GM23338 (cell line): ENCODE measurements at regions not wholly inside any gene's neighbourhood (a gene's known extent, or its start where the extent isn't known, plus 50 kb on each side); places are given as distances from the start of the nearest gene placed in this dataset.

Experiments
- ATAC-seq: fragments of 200-7000 bp; cut with Tn5 transposase; 3 replicates; pipeline ENCODE4 v1.9.1; 2020
- DNase-seq: peaks from one replicate; pipeline ENCODE4 v3.0.0-alpha.2; 2015; ENCODE audit warnings: low spot score
- H2AFZ ChIP-seq: fragments of 200-600 bp; sonication (generic); 2 replicates; pipeline ENCODE4 v1.8.0; 2016; ENCODE audit warnings: antibody characterized with exemption, mild to moderate bottlenecking, moderate library complexity
- H3F3A ChIP-seq: fragments of 200-600 bp; sonication (generic); replicated peaks from 2 replicates; pipeline ENCODE4 v1.8.0; 2017; ENCODE audit warnings: antibody characterized with exemption, mixed run types, low read depth
- H3K27ac ChIP-seq: fragments of 200-600 bp; sonication (generic); 2 replicates; pipeline ENCODE4 v1.6.1; 2016; ENCODE audit warnings: low read depth
- H3K27me3 ChIP-seq: fragments of 200-600 bp; sonication (generic); 2 replicates; pipeline ENCODE4 v1.8.0; 2016; ENCODE audit warnings: mild to moderate bottlenecking, mixed run types, moderate library complexity; ENCODE audit not compliant: insufficient read depth
- H3K36me3 ChIP-seq: fragments of 200-600 bp; sonication (generic); 2 replicates; pipeline ENCODE4 v1.8.0; 2016; ENCODE audit warnings: mild to moderate bottlenecking; ENCODE audit not compliant: insufficient read depth
- H3K4me1 ChIP-seq: fragments of 200-600 bp; sonication (generic); 2 replicates; pipeline ENCODE4 v1.8.0; 2016; ENCODE audit warnings: mild to moderate bottlenecking, moderate library complexity; ENCODE audit not compliant: insufficient read depth
- H3K4me2 ChIP-seq: fragments of 200-600 bp; sonication (generic); 2 replicates; pipeline ENCODE4 v1.7.1; 2017; ENCODE audit warnings: mixed run types
- H3K4me3 ChIP-seq: fragments of 200-600 bp; sonication (generic); 2 replicates; pipeline ENCODE4 v1.6.1; 2016; ENCODE audit warnings: mixed run types
- H3K79me2 ChIP-seq: fragments of 200-600 bp; sonication (generic); replicated peaks from 2 replicates; pipeline ENCODE4 v1.8.0; 2017; ENCODE audit warnings: mild to moderate bottlenecking; ENCODE audit not compliant: insufficient read depth
- H3K9me2 ChIP-seq: fragments of 200-600 bp; sonication (generic); 2 replicates; pipeline ENCODE4 v1.8.0; 2017; ENCODE audit not compliant: insufficient read depth
- H4K20me1 ChIP-seq: fragments of 200-600 bp; sonication (generic); replicated peaks from 2 replicates; pipeline ENCODE4 v1.8.0; 2017; ENCODE audit warnings: mild to moderate bottlenecking; ENCODE audit not compliant: insufficient read depth
- H3K27ac Mint-ChIP-seq: 2 replicates; pipeline ENCODE4 v1.8.0; 2020; ENCODE audit warnings: inconsistent platforms, mild to moderate bottlenecking, moderate library complexity, mixed read lengths
- H3K27me3 Mint-ChIP-seq: 3 replicates; pipeline ENCODE4 v1.8.0; 2022; ENCODE audit warnings: low read depth, mild to moderate bottlenecking, moderate library complexity, mixed read lengths, inconsistent platforms; ENCODE audit not compliant: insufficient read depth, poor library complexity
- H3K36me3 Mint-ChIP-seq: 3 replicates; pipeline ENCODE4 v1.8.0; 2021; ENCODE audit warnings: low read depth, mild to moderate bottlenecking, inconsistent platforms, moderate library complexity, mixed read lengths
- H3K4me1 Mint-ChIP-seq: 3 replicates; pipeline ENCODE4 v1.8.0; 2020; ENCODE audit warnings: mild to moderate bottlenecking, inconsistent platforms, mixed read lengths
- H3K4me3 Mint-ChIP-seq: 3 replicates; pipeline ENCODE4 v1.8.0; 2021; ENCODE audit warnings: moderate library complexity, mild to moderate bottlenecking, inconsistent platforms, mixed read lengths
- H3K9me3 Mint-ChIP-seq: 3 replicates; pipeline ENCODE4 v1.8.0; 2020; ENCODE audit warnings: moderate library complexity, mild to moderate bottlenecking, inconsistent platforms, mixed read lengths
- CREB1 ChIP-seq: fragments of 250-450 bp; sonication (Bioruptor Pico); IDR thresholded peaks from 2 replicates; pipeline ENCODE4 v1.5.0; 2020; ENCODE audit warnings: low read depth, mild to moderate bottlenecking, moderate library complexity
- EZH2 ChIP-seq: fragments of 200-600 bp; sonication (generic); IDR thresholded peaks from one replicate; pipeline ENCODE4 v1.8.0; 2017; ENCODE audit warnings: antibody characterized with exemption, mild to moderate bottlenecking, low read depth; ENCODE audit not compliant: unreplicated experiment
- EZH2phosphoT487 ChIP-seq: fragments of 200-600 bp; sonication (generic); IDR thresholded peaks from one replicate; pipeline ENCODE4 v1.8.1; 2018; ENCODE audit warnings: antibody characterized with exemption; ENCODE audit not compliant: unreplicated experiment
- JUNB ChIP-seq: IDR thresholded peaks from one replicate; pipeline ENCODE4 v1.6.1; 2016; ENCODE audit warnings: antibody characterized with exemption; ENCODE audit not compliant: unreplicated experiment
- NANOG ChIP-seq: IDR thresholded peaks from 2 replicates; pipeline ENCODE4 v1.6.1; 2016; ENCODE audit warnings: antibody characterized with exemption, borderline replicate concordance
- POLR2AphosphoS5 ChIP-seq: IDR thresholded peaks from 2 replicates; pipeline ENCODE4 v1.6.1; 2016; ENCODE audit warnings: antibody characterized with exemption, low read depth
- STAT1 ChIP-seq: IDR thresholded peaks from one replicate; pipeline ENCODE4 v1.6.1; 2016; ENCODE audit warnings: antibody characterized with exemption; ENCODE audit not compliant: unreplicated experiment
- ZNF114 ChIP-seq: fragments of 250-450 bp; sonication (Bioruptor Pico); IDR thresholded peaks from 2 replicates; pipeline ENCODE4 v1.5.0; 2020; ENCODE audit warnings: mild to moderate bottlenecking, moderate library complexity
- ZNF331 ChIP-seq: fragments of 250-450 bp; sonication (Bioruptor Pico); IDR thresholded peaks from 2 replicates; pipeline ENCODE4 v1.5.0; 2020; ENCODE audit warnings: low read depth, mild to moderate bottlenecking, moderate library complexity
- TF ChIP-seq, protein P1 (sequence below), 2 experiments: fragments of 200-600 bp in 1 of 2; sonication (generic) in 1 of 2; conservative IDR thresholded peaks; 2 replicates each; pipeline versions ENCODE4 v1.5.1 to v1.6.1; 2016 to 2017; ENCODE audit warnings: antibody characterized with exemption in 2 of 2, low read depth in 2 of 2, mild to moderate bottlenecking in 2 of 2, moderate library complexity in 1 of 2
- TF ChIP-seq, protein P2 (sequence below): fragments of 250-450 bp; sonication (Bioruptor Pico); IDR thresholded peaks from 2 replicates; pipeline ENCODE4 v1.5.0; 2020; ENCODE audit warnings: mild to moderate bottlenecking, moderate library complexity
- TF ChIP-seq, protein P3 (sequence below): IDR thresholded peaks from 2 replicates; pipeline ENCODE4 v1.6.1; 2016; ENCODE audit warnings: antibody characterized with exemption
- TF ChIP-seq, protein P4 (sequence below): IDR thresholded peaks from one replicate; pipeline ENCODE4 v1.6.1; 2018; ENCODE audit warnings: antibody characterized with exemption; ENCODE audit not compliant: unreplicated experiment

DNA sequence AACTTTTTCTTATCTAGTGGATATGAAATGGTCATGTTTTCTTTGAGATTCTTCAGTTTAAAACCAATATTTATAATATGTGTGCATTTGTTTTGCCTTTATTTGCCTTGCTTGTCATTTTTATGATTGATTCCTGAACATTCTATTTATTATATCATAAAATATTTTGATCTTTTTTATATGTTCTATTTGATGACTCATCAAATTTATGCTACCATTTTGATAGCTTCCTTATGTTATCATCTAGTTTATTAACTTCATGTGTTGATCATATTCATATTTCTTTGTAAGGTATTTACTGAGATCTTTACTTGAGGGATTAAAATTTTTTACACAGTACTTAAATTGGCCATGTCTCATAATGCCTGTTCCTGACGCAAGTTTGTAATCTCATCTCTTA lies 1650.0 kb downstream of the AMY1C start:
- Histone ChIP-seq H3K36me3 (no peaks in the 10 kb centered on the region), H3K27ac (no peak overlapping the region), H3F3A (no peaks in the 10 kb centered on the region), H3K79me2 (no peaks in the 10 kb centered on the region), H3K9me2 (peaks cover 8% of the 10 kb centered on the region; the same call in 1 of the 2 replicates), H2AFZ (no peak overlapping the region), H4K20me1 (no peaks in the 10 kb centered on the region), H3K4me1 (no peaks in the 10 kb centered on the region), H3K4me3 (no peak overlapping the region), H3K27me3 (no peaks in the 10 kb centered on the region), H3K4me2 (no peak overlapping the region)
- no peak for DNase-seq
- H3K27me3 Mint-ChIP-seq = no peaks in the 10 kb centered on the region
- no peaks in the 10 kb centered on the region for H3K4me1 Mint-ChIP-seq
- H3K9me3 Mint-ChIP-seq = no peaks in the 10 kb centered on the region; the same call in 2 of the 3 replicates
- TF ChIP-seq CREB1 = no peak
- TF ChIP-seq POLR2AphosphoS5 = no peak
- no peak for TF ChIP-seq ZNF114 (CRISPR knock-in tag)
- TF ChIP-seq, protein P1, sequence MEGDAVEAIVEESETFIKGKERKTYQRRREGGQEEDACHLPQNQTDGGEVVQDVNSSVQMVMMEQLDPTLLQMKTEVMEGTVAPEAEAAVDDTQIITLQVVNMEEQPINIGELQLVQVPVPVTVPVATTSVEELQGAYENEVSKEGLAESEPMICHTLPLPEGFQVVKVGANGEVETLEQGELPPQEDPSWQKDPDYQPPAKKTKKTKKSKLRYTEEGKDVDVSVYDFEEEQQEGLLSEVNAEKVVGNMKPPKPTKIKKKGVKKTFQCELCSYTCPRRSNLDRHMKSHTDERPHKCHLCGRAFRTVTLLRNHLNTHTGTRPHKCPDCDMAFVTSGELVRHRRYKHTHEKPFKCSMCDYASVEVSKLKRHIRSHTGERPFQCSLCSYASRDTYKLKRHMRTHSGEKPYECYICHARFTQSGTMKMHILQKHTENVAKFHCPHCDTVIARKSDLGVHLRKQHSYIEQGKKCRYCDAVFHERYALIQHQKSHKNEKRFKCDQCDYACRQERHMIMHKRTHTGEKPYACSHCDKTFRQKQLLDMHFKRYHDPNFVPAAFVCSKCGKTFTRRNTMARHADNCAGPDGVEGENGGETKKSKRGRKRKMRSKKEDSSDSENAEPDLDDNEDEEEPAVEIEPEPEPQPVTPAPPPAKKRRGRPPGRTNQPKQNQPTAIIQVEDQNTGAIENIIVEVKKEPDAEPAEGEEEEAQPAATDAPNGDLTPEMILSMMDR (conservative IDR thresholded peaks at IDR 0.05; ENCODE audit: low read depth in 2 of 2) = no peak
- TF ChIP-seq, protein P2, sequence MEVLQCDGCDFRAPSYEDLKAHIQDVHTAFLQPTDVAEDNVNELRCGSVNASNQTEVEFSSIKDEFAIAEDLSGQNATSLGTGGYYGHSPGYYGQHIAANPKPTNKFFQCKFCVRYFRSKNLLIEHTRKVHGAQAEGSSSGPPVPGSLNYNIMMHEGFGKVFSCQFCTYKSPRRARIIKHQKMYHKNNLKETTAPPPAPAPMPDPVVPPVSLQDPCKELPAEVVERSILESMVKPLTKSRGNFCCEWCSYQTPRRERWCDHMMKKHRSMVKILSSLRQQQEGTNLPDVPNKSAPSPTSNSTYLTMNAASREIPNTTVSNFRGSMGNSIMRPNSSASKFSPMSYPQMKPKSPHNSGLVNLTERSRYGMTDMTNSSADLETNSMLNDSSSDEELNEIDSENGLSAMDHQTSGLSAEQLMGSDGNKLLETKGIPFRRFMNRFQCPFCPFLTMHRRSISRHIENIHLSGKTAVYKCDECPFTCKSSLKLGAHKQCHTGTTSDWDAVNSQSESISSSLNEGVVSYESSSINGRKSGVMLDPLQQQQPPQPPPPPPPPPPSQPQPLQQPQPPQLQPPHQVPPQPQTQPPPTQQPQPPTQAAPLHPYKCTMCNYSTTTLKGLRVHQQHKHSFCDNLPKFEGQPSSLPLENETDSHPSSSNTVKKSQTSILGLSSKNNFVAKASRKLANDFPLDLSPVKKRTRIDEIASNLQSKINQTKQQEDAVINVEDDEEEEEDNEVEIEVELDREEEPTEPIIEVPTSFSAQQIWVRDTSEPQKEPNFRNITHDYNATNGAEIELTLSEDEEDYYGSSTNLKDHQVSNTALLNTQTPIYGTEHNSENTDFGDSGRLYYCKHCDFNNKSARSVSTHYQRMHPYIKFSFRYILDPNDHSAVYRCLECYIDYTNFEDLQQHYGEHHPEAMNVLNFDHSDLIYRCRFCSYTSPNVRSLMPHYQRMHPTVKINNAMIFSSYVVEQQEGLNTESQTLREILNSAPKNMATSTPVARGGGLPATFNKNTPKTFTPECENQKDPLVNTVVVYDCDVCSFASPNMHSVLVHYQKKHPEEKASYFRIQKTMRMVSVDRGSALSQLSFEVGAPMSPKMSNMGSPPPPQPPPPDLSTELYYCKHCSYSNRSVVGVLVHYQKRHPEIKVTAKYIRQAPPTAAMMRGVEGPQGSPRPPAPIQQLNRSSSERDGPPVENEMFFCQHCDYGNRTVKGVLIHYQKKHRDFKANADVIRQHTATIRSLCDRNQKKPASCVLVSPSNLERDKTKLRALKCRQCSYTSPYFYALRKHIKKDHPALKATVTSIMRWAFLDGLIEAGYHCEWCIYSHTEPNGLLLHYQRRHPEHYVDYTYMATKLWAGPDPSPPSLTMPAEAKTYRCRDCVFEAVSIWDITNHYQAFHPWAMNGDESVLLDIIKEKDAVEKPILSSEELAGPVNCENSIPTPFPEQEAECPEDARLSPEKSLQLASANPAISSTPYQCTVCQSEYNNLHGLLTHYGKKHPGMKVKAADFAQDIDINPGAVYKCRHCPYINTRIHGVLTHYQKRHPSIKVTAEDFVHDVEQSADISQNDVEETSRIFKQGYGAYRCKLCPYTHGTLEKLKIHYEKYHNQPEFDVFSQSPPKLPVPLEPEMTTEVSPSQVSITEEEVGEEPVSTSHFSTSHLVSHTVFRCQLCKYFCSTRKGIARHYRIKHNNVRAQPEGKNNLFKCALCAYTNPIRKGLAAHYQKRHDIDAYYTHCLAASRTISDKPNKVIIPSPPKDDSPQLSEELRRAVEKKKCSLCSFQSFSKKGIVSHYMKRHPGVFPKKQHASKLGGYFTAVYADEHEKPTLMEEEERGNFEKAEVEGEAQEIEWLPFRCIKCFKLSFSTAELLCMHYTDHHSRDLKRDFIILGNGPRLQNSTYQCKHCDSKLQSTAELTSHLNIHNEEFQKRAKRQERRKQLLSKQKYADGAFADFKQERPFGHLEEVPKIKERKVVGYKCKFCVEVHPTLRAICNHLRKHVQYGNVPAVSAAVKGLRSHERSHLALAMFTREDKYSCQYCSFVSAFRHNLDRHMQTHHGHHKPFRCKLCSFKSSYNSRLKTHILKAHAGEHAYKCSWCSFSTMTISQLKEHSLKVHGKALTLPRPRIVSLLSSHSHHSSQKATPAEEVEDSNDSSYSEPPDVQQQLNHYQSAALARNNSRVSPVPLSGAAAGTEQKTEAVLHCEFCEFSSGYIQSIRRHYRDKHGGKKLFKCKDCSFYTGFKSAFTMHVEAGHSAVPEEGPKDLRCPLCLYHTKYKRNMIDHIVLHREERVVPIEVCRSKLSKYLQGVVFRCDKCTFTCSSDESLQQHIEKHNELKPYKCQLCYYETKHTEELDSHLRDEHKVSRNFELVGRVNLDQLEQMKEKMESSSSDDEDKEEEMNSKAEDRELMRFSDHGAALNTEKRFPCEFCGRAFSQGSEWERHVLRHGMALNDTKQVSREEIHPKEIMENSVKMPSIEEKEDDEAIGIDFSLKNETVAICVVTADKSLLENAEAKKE (CRISPR knock-in tag) = no peak
- TF ChIP-seq, protein P3, sequence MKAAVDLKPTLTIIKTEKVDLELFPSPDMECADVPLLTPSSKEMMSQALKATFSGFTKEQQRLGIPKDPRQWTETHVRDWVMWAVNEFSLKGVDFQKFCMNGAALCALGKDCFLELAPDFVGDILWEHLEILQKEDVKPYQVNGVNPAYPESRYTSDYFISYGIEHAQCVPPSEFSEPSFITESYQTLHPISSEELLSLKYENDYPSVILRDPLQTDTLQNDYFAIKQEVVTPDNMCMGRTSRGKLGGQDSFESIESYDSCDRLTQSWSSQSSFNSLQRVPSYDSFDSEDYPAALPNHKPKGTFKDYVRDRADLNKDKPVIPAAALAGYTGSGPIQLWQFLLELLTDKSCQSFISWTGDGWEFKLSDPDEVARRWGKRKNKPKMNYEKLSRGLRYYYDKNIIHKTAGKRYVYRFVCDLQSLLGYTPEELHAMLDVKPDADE = no peak
- TF ChIP-seq, protein P4, sequence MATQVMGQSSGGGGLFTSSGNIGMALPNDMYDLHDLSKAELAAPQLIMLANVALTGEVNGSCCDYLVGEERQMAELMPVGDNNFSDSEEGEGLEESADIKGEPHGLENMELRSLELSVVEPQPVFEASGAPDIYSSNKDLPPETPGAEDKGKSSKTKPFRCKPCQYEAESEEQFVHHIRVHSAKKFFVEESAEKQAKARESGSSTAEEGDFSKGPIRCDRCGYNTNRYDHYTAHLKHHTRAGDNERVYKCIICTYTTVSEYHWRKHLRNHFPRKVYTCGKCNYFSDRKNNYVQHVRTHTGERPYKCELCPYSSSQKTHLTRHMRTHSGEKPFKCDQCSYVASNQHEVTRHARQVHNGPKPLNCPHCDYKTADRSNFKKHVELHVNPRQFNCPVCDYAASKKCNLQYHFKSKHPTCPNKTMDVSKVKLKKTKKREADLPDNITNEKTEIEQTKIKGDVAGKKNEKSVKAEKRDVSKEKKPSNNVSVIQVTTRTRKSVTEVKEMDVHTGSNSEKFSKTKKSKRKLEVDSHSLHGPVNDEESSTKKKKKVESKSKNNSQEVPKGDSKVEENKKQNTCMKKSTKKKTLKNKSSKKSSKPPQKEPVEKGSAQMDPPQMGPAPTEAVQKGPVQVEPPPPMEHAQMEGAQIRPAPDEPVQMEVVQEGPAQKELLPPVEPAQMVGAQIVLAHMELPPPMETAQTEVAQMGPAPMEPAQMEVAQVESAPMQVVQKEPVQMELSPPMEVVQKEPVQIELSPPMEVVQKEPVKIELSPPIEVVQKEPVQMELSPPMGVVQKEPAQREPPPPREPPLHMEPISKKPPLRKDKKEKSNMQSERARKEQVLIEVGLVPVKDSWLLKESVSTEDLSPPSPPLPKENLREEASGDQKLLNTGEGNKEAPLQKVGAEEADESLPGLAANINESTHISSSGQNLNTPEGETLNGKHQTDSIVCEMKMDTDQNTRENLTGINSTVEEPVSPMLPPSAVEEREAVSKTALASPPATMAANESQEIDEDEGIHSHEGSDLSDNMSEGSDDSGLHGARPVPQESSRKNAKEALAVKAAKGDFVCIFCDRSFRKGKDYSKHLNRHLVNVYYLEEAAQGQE = no peak
- no peak for TF ChIP-seq ZNF331 (CRISPR knock-in tag)
- no peak for TF ChIP-seq STAT1
- no peak for TF ChIP-seq EZH2
- no peak for TF ChIP-seq JUNB
- no peak for TF ChIP-seq EZH2phosphoT487
- TF ChIP-seq NANOG = no peak
- H3K36me3 Mint-ChIP-seq = peaks cover 3% of the 10 kb centered on the region; the same call in 1 of the 3 replicates
- no peak overlapping the region for H3K27ac Mint-ChIP-seq
- no peak overlapping the region for H3K4me3 Mint-ChIP-seq
- no peak for ATAC-seq
